WTC11 (cell line): ENCODE measurements at regions not wholly inside any gene's neighbourhood (a gene's known extent, or its start where the extent isn't known, plus 50 kb on each side); places are given as distances from the start of the nearest gene placed in this dataset.

Experiments
- CTCF ChIP-seq: fragments of 200-600 bp; IDR thresholded peaks from 2 replicates; pipeline ENCODE4 v1.8.0; 2022; ENCODE audit warnings: antibody characterized with exemption
- PRDM15 ChIP-seq: sonication (generic); formaldehyde crosslinking; IDR thresholded peaks from 2 replicates; pipeline ENCODE4 v1.8.0; 2022; ENCODE audit warnings: missing genetic modification reagents
- RORB ChIP-seq: fragments of 250-450 bp; sonication (Bioruptor Pico); IDR thresholded peaks from 2 replicates; pipeline ENCODE4 v1.9.0; 2021; ENCODE audit warnings: mild to moderate bottlenecking

DNA sequence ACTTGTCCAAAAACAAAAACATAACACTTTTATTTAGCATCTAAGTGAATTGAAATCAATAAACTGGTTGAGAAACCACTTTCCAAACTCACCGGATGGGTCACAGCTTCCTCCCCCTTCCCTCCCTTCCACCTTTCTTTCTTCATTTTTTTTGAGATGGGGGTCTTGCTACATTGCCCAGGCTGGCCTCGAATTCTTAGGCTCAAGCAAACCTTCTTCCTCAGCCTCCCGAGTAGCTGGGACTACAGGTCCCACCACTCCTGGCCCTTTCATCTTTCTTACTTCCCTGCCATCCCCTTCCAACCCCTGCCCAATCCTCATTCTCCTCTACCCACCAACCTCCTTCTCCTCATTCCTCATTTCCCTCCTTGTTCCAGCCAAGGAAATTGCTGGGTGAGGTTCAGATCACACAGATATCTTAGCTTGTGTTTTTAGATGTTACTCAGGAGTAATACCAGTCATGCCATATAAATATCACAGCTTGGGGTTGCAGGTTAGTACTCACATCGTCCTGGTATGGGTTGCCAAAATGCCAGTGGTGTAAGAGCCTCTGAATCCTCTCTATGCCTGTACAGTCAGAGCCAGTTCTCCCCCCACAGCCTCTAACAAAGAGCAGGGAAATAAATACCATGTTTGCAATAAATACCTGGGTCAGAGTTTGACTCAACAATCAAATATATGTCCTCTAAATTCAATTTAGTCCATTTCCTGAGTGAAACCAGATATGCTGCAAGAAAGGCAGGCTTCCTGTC, 132.7 kb upstream of the NDUFV2 start:
- TF ChIP-seq CTCF: no peak
- TF ChIP-seq PRDM15 (CRISPR knock-in tag): no peak
- no peak for TF ChIP-seq RORB (CRISPR knock-in tag)
